Adrenal gland (tissue), 5 donors: ENCODE measurements at regions not wholly inside any gene's neighbourhood (a gene's known extent, or its start where the extent isn't known, plus 50 kb on each side); places are given as distances from the start of the nearest gene placed in this dataset.
"Not testable (repeated sequence)": the region's sequence is repeated elsewhere in the genome, so short reads cannot be mapped to it uniquely, and the experiment has no call there.

Source experiments
- POLR2A ChIP-seq, 2 donors: fragments of 450-650 bp; IDR thresholded peaks; one replicate each; pipeline ENCODE4 v1.6.1; 2017; ENCODE audit warnings: antibody characterized with exemption in 2 of 2, mild to moderate bottlenecking in 2 of 2, moderate library complexity in 1 of 2
- TF ChIP-seq, protein P1 (sequence below), 6 experiments: fragments of 450-650 bp in 4 of 6; fragments of 200-600 bp in 2 of 6; sonication (generic) in 1 of 6; IDR thresholded peaks; 1 replicate in 5 of 6; 2 replicates in 1 of 6; pipeline versions ENCODE4 v1.5.1 to v1.8.0; 2016 to 2021; ENCODE audit warnings: antibody characterized with exemption in 6 of 6, mild to moderate bottlenecking in 2 of 6, moderate library complexity in 1 of 6
- donor health status: DM: no; HTN: no; CAD: no.

DNA sequence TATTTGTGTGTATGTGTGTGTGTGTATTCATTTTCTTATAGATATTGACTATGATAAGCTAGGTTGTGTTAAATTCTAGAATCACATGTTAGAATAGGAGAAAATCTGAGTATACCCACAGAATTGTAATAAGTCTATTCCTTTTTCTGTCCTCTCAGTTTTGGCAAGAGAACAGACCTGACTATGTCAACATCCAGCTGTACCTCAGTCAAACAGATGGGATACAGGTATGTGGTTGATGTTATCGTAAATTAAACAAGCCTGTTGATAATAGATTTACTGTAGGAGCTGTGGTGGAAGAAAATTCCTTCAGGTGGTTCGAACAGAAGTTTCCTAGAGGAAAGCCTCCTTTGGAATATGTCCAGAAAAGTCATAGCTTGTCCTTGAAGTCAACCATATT, 160.2 kb upstream of the FOLH1 start:
- TF ChIP-seq, protein P1, sequence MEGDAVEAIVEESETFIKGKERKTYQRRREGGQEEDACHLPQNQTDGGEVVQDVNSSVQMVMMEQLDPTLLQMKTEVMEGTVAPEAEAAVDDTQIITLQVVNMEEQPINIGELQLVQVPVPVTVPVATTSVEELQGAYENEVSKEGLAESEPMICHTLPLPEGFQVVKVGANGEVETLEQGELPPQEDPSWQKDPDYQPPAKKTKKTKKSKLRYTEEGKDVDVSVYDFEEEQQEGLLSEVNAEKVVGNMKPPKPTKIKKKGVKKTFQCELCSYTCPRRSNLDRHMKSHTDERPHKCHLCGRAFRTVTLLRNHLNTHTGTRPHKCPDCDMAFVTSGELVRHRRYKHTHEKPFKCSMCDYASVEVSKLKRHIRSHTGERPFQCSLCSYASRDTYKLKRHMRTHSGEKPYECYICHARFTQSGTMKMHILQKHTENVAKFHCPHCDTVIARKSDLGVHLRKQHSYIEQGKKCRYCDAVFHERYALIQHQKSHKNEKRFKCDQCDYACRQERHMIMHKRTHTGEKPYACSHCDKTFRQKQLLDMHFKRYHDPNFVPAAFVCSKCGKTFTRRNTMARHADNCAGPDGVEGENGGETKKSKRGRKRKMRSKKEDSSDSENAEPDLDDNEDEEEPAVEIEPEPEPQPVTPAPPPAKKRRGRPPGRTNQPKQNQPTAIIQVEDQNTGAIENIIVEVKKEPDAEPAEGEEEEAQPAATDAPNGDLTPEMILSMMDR (IDR thresholded peaks at IDR 0.05): not testable (repeated sequence)
- TF ChIP-seq POLR2A (IDR thresholded peaks at IDR 0.05): not testable (repeated sequence)
